ENCODE measurements at regions not wholly inside any gene's neighbourhood (a gene's known extent, or its start where the extent isn't known, plus 50 kb on each side); places are given as distances from the start of the nearest gene placed in this dataset.
A peak's percentile ranks its signal among the peaks of the same experiment; 100 is the strongest.
"Not testable (repeated sequence)": the region's sequence is repeated elsewhere in the genome, so short reads cannot be mapped to it uniquely, and the experiment has no call there.

DNA sequence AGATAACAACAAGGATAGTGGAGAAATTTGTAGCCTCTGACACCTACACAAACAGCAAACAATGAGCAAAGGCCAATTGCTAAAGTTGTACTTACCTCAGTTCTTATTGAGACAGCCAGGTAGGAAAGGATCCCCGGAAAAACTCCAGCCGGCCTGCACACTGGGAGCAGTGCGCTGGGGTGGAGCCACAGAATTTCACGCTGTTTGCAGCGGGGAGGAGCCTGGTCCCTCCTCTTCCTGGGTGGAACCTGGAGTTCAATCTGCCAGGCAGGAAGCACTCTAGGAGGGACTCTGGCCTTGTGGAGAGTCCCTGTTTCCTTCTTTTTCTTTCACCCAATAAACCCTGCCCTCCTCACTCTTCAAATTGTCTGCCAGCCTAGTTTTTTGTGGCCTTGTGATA is 382.6 kb upstream of the TGIF2LX start:
- DNase-seq (ENCODE audit: low spot score) = not testable (repeated sequence)

DNA sequence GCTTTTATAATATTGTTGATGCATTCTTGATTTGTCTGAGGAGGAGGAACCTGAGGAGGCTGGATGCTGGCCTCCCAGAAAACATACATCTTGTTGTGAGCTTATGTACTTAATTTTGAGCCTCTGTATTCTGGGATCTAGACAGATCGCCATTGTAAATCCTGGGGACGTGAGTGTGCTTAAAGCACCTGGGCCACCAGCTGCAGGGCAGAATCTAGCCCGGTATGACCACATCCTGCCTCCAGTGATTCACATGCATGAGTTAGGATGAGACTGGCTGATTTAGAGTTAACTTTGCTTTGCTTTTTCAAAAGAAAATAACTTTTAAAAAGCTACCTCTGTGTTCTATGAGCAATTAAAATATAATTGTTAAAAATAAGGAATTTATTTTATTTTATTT is 364.6 kb upstream of the TGIF2LX start:
- DNase-seq (ENCODE audit: low spot score) = not testable (repeated sequence)

DNA sequence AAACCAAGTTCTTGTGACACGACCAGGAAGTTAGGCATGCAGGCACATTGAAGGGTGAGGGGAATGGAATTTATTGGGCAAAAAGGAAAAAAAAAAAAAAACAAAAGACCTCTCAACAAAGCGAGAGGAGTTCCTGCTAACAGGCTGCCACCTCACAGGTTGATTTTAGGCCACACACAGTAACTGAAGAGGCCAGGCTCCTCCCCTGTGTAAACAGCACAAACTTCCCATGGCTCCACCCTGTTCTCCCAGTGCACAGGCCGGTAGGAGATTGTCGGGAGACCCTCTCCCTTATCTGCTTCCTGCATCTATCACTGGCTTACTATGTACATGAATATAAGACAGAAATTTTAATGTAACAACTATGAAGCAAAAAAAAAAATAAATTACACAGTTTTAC is 359.6 kb upstream of the TGIF2LX start:
- DNase-seq (ENCODE audit: low spot score) = not testable (repeated sequence)

DNA sequence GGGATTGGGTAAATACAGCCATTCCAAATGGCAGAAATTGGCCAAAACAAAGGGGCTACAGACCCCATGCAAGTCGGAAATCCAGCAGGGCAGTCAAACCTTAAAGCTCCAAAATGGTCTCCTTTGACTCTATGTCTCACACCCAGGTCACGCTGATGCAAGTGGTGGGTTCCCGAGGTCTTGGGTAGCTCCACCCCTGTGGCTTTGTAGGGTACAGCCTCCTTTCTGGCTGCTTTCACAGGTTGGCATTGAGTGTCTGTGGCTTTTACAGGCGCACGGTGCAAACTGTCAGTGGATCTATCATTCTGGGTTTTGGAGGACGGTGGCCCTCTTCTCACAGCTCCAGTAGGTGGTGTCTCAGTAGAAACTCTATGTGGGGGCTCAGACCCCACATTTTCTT is 358.6 kb upstream of the TGIF2LX start:
- DNase-seq (ENCODE audit: low spot score) = not testable (repeated sequence)

DNA sequence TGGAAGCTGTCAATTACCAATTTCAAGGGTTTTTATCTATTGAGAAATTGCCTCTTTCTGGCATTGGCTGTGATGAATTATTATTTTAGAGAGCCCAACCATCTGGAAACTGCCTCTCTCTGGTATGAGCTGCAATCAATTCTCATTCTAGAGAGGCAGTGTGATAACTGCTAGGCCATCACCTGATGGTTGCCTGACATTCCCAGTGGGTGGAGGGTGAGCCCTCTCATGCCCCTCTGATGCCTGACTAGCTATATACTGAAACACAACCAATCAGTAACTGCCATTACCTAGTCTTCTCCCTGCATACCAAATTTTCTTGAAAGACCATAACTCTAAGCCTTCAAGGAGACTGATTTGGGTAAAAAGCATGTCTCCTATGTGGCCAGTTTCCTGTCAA is 353.9 kb upstream of the TGIF2LX start:
- DNase-seq (ENCODE audit: low spot score) = not testable (repeated sequence)

DNA sequence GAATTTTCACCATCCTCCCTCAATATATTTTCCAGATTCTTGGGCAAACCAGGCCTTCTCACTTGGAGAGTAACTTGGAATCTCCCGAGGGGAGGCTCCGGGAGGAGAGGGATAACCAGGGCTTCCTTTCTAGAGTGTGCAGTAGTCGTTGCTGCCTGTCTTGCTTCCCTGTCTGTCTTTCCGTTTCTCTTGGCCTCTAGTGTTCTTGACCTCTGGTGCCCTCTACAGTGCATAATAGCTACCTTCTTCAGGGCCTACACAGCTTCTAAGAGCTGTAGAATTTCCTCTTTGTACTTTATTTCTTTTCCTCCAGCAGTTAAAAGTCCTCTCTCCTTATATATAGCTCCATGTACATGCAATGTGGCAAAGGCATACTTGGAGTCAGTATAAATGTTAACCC is 339.8 kb upstream of the TGIF2LX start:
- DNase-seq (ENCODE audit: low spot score) = peak; percentile 1

DNA sequence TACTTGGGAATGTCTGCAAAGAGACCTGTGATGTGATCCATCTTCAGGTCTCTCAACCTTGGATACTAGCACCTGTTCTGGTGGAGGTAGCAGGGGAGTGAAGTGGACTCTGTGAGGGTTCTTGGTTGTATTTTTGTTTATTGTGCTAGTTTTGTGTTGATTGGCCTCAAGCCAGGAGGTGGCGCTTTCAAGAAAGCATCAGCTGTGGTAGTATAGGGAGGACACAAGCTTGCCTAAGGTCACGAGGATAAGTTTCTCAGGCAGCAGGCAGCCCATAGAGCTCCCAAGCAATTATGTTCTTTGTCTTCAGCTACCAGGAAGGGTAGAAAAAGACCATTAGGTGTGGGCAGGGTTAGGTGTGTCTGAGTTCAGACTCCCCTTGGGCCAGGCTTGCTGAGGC is 289.9 kb upstream of the TGIF2LX start:
- DNase-seq (ENCODE audit: low spot score) = not testable (repeated sequence)

DNA sequence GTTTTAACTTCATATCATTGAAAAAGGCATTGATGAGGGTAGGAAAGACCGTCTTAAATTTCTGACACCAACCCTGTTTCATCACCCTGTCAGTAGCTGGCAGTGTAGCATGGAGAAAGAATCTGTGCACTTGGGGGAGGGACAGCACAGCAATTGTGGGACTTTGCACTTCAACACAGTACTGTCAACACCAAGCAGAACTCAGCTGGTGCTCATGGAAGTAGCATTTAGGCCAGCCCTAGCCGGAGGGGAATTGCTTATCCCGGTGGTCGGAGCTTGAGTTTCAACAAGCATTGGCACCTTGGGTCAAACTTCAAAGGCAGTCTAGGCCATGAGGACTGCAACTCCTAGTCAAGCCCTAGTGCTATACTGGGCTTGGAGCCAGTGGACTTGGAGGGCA is 285.8 kb upstream of the TGIF2LX start:
- not testable (repeated sequence) for DNase-seq (ENCODE audit: low spot score)

DNA sequence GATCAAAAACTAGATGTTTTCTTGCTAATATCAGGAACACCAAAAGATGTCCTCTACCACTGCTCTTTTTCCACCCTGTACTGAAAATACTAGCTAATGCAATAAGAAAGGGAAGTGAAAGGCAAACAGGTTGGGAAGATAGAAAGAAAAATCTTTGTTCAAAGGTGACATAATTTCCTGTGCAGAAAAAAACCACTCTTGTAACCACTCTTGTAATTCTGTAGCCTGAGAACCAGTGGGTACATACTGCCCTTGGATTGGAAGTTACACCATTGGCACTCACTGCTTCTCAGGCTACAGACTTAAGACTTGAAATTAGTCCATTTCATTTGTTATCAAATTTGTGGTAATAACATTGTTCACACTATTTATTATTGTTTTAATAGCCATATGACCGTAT is 263.0 kb upstream of the TGIF2LX start:
- DNase-seq (ENCODE audit: low spot score) = not testable (repeated sequence)

DNA sequence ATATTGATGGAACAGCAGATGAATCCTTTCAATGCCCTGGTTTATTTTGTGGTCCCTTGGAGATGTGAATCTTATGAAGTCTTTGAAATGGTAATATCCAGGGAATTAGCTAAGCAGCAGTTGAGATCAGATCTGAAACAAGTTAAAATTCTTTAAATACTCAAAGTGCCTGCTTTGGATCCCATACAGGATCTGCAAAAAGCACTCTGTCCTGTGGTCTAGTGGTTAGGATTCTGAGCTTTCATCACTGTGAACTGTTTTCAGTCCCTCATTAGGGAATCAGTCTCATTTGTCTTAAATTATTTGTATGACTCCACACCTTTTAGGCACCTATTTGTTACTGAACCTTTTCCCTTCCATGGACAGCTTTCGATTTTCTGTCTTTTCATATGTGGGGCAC is 215.2 kb upstream of the TGIF2LX start:
- not testable (repeated sequence) for DNase-seq (ENCODE audit: low spot score)

DNA sequence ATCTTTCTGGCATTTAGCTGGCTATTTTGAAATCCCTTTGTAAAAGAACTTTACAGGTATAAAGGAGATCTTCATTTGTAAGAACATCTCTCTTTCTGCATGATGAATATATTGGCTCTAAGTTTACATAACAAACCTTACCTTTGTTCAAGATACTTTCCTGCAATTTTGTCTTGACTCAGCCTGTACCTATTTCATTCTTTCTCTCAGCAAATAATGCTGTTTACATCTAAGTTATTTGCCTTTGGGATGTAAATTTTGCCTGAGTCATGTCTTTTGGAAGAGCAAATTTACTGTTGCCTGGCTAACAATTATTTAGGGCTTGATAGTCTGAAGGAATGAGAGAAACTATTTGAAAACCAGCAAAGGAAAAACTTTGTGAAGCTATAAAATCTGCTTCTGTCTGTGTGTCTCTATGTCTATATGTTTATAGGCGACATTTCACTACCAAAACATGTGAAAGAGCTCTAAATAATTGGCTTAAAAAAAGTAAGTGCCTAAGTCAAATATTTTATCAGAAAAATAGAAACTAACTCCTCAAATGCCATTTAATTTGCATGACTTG is 214.3 kb upstream of the TGIF2LX start:
- not testable (repeated sequence) for DNase-seq (ENCODE audit: low spot score)

DNA sequence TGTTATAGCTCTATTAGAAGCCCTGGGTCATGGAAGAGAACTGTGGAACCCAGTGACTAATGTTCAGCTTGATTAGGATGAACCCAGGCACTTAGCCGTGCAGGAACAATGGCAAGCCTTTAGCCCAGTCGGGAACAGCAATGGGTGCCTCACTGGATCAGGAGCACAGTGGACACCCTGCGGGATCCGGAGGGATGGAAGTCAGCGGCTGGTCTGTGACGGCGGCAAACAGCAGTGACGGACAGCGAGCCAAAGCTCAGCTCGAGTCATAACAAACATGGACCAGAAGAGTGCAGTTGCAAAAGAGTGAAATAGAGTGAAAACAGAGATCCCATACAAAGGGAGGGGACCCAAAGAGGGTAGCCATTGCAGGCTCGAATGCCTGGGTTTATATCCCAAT is 187.3 kb upstream of the TGIF2LX start:
- DNase-seq (ENCODE audit: low spot score) = not testable (repeated sequence)

DNA sequence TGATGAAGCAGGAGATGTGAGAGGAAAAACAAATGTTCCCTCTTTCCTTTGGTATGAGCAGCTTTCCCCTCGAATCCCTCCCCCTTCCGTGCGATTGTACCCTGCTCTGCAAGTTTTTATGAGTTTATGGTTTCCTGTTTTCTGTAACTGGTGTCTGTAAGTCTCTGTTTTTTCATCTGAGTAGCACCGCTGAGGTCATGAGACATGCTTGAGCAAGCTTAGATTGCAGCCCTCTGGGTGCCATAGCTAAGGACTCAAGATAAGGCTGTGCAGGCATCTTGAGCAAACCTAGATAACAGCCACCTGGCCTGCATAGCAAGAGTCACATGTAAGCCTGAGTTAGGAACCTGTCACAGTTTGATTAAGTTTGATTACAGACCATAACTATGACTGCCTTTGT is 165.2 kb upstream of the TGIF2LX start:
- DNase-seq (ENCODE audit: low spot score) = not testable (repeated sequence)

DNA sequence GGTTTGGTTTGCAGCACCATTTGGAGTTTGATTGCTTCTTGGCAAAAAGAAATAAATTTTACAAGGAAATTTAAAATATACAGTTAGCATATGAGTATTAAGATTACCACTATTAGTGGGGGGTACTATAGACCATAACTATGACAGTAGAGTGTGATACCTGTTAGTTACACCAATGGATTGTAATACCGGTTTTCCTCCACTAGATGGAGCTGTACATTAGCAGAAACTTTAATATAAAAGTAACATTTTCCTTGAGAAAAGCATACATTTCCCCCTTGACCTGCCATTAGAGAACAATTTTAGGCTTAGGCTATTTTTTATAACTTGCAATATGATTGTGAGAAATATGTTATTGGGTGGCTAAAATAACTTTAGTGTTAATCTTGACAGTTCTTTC is 163.9 kb upstream of the TGIF2LX start:
- peak; percentile 0 for DNase-seq (ENCODE audit: low spot score)

DNA sequence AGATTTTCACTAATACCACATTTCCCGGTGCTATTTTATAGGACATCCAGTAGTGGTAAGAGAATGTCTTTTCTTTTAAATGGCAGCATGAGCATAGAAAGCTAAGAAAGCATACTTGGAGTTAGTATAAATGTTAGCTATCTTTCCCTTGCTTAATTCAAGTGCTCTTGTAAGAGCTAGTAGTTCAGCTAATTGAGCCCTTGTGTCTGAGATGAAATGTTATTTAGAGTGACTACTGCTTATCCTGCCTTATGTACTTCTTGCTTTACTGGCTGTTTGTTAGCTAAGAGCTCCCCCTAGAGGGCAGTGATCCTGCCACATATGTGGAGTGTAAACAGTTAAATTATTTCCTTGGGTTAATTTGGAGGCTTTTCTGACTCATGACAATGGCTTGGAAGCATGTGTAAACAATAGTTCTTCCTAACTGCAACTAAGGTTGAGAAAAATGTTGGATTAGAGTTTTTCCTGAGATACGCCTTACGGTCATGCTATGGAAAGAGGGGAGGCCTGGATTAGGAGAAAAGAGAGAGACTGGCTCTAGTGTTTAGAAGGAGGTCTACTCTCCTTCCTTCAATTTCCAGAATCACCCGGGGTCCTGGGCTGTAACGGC is 162.5 kb upstream of the TGIF2LX start:
- not testable (repeated sequence) for DNase-seq (ENCODE audit: low spot score)

DNA sequence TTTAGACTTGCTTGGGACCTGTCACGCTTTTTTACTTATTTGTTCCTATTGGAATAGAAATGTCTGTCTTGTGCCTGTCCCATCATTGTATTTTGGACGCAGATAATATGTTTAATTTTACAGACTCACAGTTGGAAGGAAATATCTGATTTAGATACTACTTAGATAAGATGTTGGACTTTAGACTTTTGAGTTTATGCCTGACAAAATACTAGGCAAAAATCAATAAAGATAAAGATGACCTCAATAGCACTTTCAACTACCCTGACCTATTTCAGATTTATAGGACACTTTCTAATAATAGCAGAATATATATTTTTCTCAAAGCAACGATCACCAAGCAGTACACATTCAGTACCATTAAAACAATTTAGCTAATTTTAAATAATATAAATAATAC is 150.1 kb upstream of the TGIF2LX start:
- DNase-seq (ENCODE audit: low spot score) = not testable (repeated sequence)

DNA sequence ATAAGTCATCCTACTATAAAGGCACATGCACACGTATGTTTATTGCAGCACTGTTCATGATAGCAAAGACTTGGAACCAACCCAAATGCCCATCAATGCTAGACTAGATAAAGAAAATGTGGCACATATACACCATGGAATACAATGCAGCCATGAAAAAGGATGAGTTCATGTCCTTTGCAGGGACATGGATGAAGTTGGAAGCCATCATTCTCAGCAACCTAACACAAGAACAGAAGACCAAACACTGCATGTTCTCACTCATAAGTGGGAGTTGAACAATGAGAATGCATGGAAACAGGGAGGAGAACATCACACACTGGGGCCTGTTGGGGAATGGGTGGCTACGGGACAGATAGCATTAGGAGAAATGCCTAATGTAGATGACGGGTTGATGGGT is 110.3 kb upstream of the TGIF2LX start:
- not testable (repeated sequence) for DNase-seq (ENCODE audit: low spot score)

DNA sequence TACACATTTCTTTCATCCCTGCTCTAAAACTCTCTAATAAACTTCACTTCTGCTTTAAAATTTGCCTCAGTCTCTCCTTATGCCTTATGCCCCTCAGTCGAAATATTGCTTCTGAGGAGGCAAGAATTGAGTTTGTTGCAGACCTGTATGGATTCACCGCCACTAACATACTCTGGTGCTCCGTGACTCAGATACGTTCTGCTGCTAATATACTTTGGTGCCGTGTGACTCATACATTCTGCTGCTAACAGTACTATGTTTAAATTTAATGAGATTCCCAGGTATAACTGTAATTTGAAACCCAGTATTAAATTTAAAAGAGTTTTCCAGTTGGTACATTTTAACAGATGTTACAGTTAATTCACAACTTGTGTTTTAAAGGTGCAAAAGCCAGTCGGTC is 82.0 kb upstream of the TGIF2LX start:
- not testable (repeated sequence) for DNase-seq (ENCODE audit: low spot score)

DNA sequence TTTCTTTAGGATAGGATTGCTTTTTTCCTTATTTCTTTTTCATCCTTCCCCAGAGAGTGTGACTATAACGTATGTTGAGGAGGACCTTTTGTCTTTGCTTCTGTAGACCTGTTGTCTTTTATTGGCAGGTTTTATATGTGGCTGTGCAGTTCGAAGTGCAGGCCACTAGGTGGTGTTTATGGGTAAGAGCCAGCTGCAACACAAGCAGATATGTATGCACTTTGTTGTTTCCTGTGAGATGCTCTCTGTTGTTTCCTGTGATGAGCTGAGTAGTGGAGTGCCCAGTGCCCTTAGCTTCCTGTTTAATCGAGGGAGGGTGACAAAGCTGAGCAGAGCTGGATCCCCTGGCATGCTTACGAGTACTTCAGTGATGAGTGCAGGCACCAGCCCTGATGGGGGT is 50.0 kb upstream of the TGIF2LX start:
- DNase-seq (ENCODE audit: low spot score) = peak; percentile 33

Measured in pons (tissue), 1 donor.